ENCODE measurements at regions not wholly inside any gene's neighbourhood (a gene's known extent, or its start where the extent isn't known, plus 50 kb on each side); places are given as distances from the start of the nearest gene placed in this dataset.
A peak's percentile ranks its signal among the peaks of the same experiment; 100 is the strongest.

GRCh38 chr6:147621263-147621662 is 112.8 kb downstream of the SAMD5 start:
- no peak for DNase-seq (ENCODE audit: low spot score)

GRCh38 chr6:147621961-147622360 is 113.5 kb downstream of the SAMD5 start:
- no peak for DNase-seq (ENCODE audit: low spot score)

GRCh38 chr6:147624946-147625515 is 116.5 kb downstream of the SAMD5 start:
- no peak for DNase-seq (ENCODE audit: low spot score)

GRCh38 chr6:147625946-147626345 is 117.5 kb downstream of the SAMD5 start:
- no peak for DNase-seq (ENCODE audit: low spot score)

- no peak for DNase-seq (ENCODE audit: low spot score)
Observed at GRCh38 chr6:147627411-147627810, 118.9 kb downstream of the SAMD5 start.

- no peak for DNase-seq (ENCODE audit: low spot score)
Observed at GRCh38 chr6:147633191-147633590, 124.7 kb downstream of the SAMD5 start.

GRCh38 chr6:147637620-147638195 is 129.2 kb downstream of the SAMD5 start:
- no peak for DNase-seq (ENCODE audit: low spot score)

- DNase-seq (ENCODE audit: low spot score), result no peak
Observed at GRCh38 chr6:147639279-147639678, 130.8 kb downstream of the SAMD5 start.

- no peak for DNase-seq (ENCODE audit: low spot score)
Observed at GRCh38 chr6:147640606-147641005, 132.1 kb downstream of the SAMD5 start.

GRCh38 chr6:147641511-147641910 is 133.0 kb downstream of the SAMD5 start:
- DNase-seq (ENCODE audit: low spot score), result no peak

- DNase-seq (ENCODE audit: low spot score), result no peak
Observed at GRCh38 chr6:147642458-147642857, 134.0 kb downstream of the SAMD5 start.

- DNase-seq (ENCODE audit: low spot score), result no peak
Observed at GRCh38 chr6:147643341-147644200, 135.1 kb downstream of the SAMD5 start.

GRCh38 chr6:147648916-147649315 is 140.4 kb downstream of the SAMD5 start:
- no peak for DNase-seq (ENCODE audit: low spot score)

- DNase-seq (ENCODE audit: low spot score), result no peak
Observed at GRCh38 chr6:147651249-147652063, 143.0 kb downstream of the SAMD5 start.

GRCh38 chr6:147653631-147654030 is 145.1 kb downstream of the SAMD5 start:
- no peak for DNase-seq (ENCODE audit: low spot score)

GRCh38 chr6:147654103-147654845 is 145.8 kb downstream of the SAMD5 start:
- no peak for DNase-seq (ENCODE audit: low spot score)

GRCh38 chr6:147660334-147661311 is 152.1 kb downstream of the SAMD5 start:
- DNase-seq (ENCODE audit: low spot score), result no peak

- DNase-seq (ENCODE audit: low spot score), result no peak
Observed at GRCh38 chr6:147662646-147663045, 154.2 kb downstream of the SAMD5 start.

GRCh38 chr6:147664092-147664491 is 155.6 kb downstream of the SAMD5 start:
- DNase-seq (ENCODE audit: low spot score), result peak; percentile 19

- DNase-seq (ENCODE audit: low spot score), result no peak
Observed at GRCh38 chr6:147666255-147666654, 157.8 kb downstream of the SAMD5 start.
